Small intestine (tissue), 7 donors: ENCODE measurements at regions not wholly inside any gene's neighbourhood (a gene's known extent, or its start where the extent isn't known, plus 50 kb on each side); places are given as distances from the start of the nearest gene placed in this dataset.

ENCODE experiments used
- DNase-seq, 2 donors: peaks; one replicate each; pipeline versions ENCODE4 v3.0.0 to v3.0.0-alpha.2; 2013
- FAIRE-seq: peaks from 2 replicates; lab custom pipeline; 2012; peaks lifted over from hg19 to GRCh38; lab: Jason Lieb, UNC
- H3K27ac ChIP-seq, 3 donors: one replicate each; pipeline ENCODE4 v1.5.1; 2013; ENCODE audit warnings: low read length in 2 of 3, mild to moderate bottlenecking in 2 of 3, control low read depth in 1 of 3, inconsistent platforms in 1 of 3, low read depth in 1 of 3, moderate library complexity in 1 of 3
- H3K27me3 ChIP-seq, 3 donors: one replicate each; pipeline ENCODE4 v1.6.1; 2013; ENCODE audit warnings: low read length in 3 of 3, inconsistent platforms in 1 of 3; ENCODE audit not compliant: control insufficient read depth in 3 of 3, insufficient read depth in 3 of 3
- H3K36me3 ChIP-seq, 3 donors: one replicate each; pipeline ENCODE4 v1.6.1; 2013; ENCODE audit warnings: low read length in 3 of 3, inconsistent platforms in 1 of 3, low read depth in 1 of 3, mild to moderate bottlenecking in 1 of 3, moderate library complexity in 1 of 3; ENCODE audit not compliant: control insufficient read depth in 3 of 3, insufficient read depth in 2 of 3
- H3K4me1 ChIP-seq, 3 donors: one replicate each; pipeline ENCODE4 v1.6.1; 2013; ENCODE audit warnings: low read length in 2 of 3, inconsistent platforms in 1 of 3, low read depth in 1 of 3, mild to moderate bottlenecking in 1 of 3, moderate library complexity in 1 of 3; ENCODE audit not compliant: control insufficient read depth in 3 of 3, insufficient read depth in 2 of 3
- H3K4me3 ChIP-seq, 3 donors: one replicate each; pipeline ENCODE4 v1.5.1; 2013; ENCODE audit warnings: low read length in 3 of 3, control low read depth in 1 of 3, inconsistent platforms in 1 of 3, low read depth in 1 of 3, mild to moderate bottlenecking in 1 of 3, moderate library complexity in 1 of 3
- H3K9me3 ChIP-seq, 2 donors: one replicate each; pipeline ENCODE4 v1.6.1; 2013; ENCODE audit warnings: low read depth in 1 of 2, low read length in 1 of 2; ENCODE audit not compliant: control insufficient read depth in 2 of 2, insufficient read depth in 1 of 2
- WGBS, 3 donors: extraction: QIAGEN DNeasy Blood & Tissue Kit; methylation state at CpG; one replicate each; pipeline ENCODE4 v1.1.7; 2013; 5-methylcytosine and 5-hydroxymethylcytosine counted together
- donor health status: healthy with polysubstance abuse.
- donor health status: control.
- donor health status: control.
- donor health status: Bipolar disorder and iron deficiency.
- donor health status: healthy.

DNA sequence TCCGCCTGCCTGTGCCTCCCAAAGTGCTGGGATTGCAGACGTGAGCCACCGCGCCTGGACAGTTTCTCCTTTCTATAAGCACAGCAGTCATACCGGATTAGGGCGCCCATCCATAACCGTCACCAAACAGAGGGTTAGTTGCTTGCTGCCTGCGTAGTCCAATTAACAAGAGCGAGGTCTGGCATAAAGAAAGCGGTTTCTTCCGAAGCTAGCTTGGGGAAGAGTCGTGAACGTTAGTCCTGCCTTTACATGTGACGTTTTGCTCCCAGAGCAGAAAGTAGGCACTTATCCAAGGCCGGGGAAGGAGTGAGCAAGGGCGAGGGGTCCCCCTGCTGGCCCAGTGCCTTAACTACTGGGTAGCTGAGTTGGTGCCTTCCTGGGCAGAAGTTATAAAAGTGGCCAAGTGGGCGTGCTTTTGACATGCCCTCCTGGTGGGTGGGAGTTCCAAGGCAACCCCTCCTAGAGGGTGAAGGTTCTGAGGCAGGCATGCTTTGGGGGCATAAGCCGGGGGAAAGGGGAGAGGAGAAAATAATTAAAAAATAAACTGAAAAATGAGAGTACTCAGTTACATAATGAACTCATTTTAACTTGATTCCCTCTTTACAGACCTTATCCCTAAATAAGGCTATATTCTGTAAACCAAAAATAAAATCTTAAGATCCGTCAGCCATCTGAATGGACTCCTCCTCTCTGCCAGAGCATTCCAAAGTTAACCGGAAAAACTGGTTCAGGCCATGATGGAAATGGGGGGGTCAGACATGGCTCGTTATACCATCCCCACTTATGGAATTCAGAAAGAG is 88.0 kb downstream of the FAM217A start:
- 21 to 30% (median 29%) methylated on average over 21 of the region's 21 CpGs for WGBS, 3 donors
- Histone ChIP-seq H3K4me1 (peaks cover 0 to 18% (median 0%) of the 10 kb centered on the region in 3 donors), H3K27ac (no peak overlapping the region), H3K27me3 (no peaks in the 10 kb centered on the region), H3K9me3 (no peaks in the 10 kb centered on the region), H3K36me3 (no peaks in the 10 kb centered on the region), H3K4me3 (peak overlapping the region in 1 of 3 donors; percentile 26)
- DNase-seq (peak; percentile 85 to 90), FAIRE-seq (no peak)

DNA sequence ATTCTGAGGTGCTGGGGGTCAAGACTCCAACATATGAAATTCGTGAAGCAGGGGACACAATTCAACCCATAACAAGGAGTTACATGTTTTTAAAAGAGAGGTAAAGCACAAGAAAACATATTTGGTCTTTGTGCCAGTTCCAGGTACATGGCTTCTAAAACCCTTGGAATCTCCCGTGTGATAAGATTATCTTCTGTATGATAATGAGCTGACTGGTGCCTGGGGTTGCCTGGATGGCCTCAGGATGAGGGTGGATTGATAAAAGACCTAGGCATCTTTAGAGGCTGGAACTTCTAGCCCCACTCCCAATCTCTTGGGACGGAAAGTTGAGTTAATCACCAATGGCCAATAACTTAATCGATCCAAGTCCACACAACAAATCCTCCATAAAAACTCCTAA is 87.0 kb downstream of the FAM217A start:
- FAIRE-seq (no peak), DNase-seq (no peak)
- Histone ChIP-seq H3K9me3 (no peaks in the 10 kb centered on the region), H3K4me3 (no peak overlapping the region), H3K36me3 (no peaks in the 10 kb centered on the region), H3K27me3 (no peaks in the 10 kb centered on the region), H3K27ac (no peak overlapping the region), H3K4me1 (peaks cover 0 to 12% (median 0%) of the 10 kb centered on the region in 3 donors)
- WGBS, 3 donors, result 63 to 78% (median 64%) methylated on average over 4 of the region's 4 CpGs

DNA sequence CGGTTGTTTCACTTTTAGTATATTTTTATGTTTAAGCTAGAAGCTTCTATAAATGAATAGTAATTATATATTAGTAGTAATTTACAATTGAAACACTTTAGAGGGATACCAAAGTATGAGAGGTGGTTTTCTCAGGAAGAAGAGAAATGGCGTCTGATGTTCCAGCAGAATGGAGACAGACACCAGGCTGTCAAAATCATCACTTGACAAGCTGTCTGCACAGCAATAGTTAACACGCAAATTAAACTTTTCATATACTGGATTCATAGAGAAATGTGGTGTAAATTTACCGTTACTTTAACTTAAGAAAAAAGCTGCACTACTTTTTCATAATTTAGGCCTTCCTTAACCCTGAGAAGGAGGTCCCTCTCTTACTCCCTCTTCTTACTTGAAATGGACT is 82.6 kb downstream of the FAM217A start:
- no peaks in the 10 kb centered on the region for H3K36me3 ChIP-seq
- FAIRE-seq, result no peak
- no peaks in the 10 kb centered on the region for H3K9me3 ChIP-seq
- WGBS, 3 donors, result 93 to 98% (median 97%) methylated on average over 4 of the region's 4 CpGs
- no peak for DNase-seq
- no peak overlapping the region for H3K4me3 ChIP-seq
- no peak overlapping the region for H3K27ac ChIP-seq
- H3K27me3 ChIP-seq, result no peaks in the 10 kb centered on the region
- peaks cover 0 to 5% (median 0%) of the 10 kb centered on the region in 3 donors for H3K4me1 ChIP-seq

DNA sequence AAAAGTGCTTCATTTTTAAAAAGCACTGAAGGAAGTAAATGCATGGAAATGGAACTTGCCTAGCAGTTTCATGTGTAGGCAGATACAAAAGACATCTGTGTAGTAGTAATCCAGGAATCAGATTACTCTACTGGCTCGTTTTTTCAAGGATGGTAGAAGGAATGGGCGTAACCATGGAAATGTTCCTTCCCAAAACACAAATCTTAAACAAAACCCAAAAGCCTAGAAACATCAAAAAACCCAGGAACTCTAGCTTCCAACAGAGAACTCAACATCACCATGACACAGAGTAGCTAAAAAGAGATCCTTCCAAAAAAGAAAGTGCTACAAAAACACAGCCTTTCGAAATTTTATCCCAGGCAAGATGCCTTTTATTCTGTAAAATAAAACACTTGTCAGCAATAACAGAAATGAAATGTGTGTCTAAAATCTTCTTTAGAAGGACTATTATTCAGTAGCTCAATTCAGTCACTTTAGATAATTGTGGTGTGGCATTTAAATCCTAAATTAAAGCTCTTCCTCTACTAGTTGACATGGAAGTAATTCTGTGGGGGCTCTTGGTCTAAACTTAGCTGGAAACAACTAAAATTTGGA is 81.7 kb downstream of the FAM217A start:
- DNase-seq, result no peak
- 56 to 76% (median 74%) methylated on average over 3 of the region's 3 CpGs for WGBS, 3 donors
- no peak for FAIRE-seq
- H3K27ac ChIP-seq, result no peak overlapping the region
- H3K36me3 ChIP-seq, result no peaks in the 10 kb centered on the region
- no peak overlapping the region for H3K4me3 ChIP-seq
- no peaks in the 10 kb centered on the region for H3K27me3 ChIP-seq
- H3K9me3 ChIP-seq, result no peaks in the 10 kb centered on the region
- no peaks in the 10 kb centered on the region for H3K4me1 ChIP-seq

DNA sequence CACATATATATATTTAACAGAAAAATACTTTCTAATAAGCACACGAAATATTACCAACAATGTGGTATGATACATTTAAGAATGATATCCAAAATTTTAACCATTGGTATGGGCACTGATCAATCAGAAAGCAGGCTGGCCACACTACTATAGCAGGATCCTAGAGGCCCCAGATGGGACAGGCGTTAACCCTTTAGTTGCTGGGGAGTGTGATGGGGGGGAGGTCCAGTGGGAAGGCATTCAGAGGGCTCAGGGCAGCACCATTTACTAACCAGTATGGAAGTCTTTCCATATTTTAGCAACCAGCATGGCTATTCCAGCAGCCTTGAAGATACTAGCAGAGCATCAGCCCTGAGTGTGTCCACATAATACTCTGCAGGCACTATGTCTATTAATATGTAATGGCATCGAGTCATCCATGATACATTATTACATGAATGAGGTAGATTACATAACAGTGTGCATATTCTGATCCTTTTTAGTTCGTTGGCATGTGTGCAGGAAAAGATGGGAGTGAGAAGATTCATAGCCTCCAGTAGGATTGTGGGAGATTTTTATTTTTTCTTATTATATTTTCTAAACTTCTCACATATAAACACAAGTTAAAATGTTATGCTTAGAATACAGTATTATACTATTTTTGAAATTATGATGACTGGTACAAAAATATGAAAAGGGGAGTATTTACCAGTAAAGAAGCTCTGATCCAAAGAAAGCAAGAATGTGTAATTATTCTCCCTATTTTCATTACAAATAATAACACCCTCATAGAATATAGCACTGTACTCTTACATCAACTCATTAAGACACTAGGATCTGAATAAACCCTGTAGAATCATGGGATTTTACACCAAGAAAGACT is 78.9 kb downstream of the FAM217A start:
- Histone ChIP-seq H3K36me3 (peaks cover 0 to 3% (median 0%) of the 10 kb centered on the region in 3 donors), H3K4me3 (no peak overlapping the region), H3K4me1 (no peaks in the 10 kb centered on the region), H3K9me3 (no peaks in the 10 kb centered on the region), H3K27ac (no peak overlapping the region), H3K27me3 (no peaks in the 10 kb centered on the region)
- FAIRE-seq (no peak), DNase-seq (no peak)
- 85 to 89% (median 88%) methylated on average over 4 of the region's 4 CpGs for WGBS, 3 donors

DNA sequence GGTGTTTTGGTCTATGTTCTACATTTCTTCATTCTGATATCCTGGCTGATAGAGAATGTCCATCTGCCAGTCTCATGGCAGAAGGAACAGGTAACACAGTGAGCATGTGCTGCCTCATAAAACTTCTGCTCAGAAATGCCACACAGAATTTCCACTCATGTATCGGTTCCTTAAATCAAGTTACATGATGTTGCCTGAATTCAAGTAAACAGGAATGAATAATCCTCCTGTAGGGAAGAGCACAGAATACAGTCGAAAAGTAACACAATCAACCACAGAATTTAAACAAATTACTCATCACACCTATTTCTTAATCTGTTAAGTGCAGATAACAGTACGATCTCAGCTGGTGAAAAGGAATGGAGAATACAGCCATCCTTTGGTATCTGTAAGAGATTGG is 74.7 kb downstream of the FAM217A start:
- FAIRE-seq, result no peak
- H3K27me3 ChIP-seq, result no peaks in the 10 kb centered on the region

DNA sequence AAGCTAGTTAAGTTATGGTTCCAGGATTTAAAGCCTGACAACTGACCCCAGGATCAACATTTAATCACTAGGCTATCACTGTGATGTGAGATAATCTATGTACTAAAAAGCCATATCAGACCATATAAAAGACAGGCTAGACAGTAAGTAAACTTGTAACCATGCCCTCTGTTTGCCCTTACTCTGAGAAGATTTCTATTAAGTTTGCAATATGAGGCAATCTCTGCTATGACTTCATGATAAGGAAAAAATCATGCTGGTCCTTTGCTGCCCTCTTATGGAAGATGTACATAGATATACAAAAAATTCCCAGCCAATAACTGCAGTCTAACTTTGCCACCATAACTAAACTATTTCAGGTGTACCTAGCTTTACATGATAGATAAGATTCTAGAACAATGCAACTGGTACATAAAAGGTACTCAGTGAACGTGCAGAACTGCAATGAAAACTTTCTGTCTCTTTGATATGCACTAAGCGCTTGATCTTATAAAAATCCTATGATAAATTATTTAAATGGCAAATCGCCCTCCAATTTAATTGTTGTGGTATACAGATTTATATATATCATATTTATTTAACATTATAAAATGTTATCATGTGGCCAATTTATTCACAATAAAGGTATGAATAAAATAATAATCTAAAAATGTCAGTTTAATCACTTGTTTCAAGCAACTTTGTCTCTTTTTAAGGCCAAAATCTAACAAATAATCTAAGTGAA is 70.5 kb downstream of the FAM217A start:
- H3K9me3 ChIP-seq, result no peaks in the 10 kb centered on the region
- H3K27me3 ChIP-seq, result no peaks in the 10 kb centered on the region
- H3K27ac ChIP-seq, result peak overlapping the region in 1 of 3 donors; percentile 49
- 69 to 74% (median 71%) methylated on average over 3 of the region's 3 CpGs for WGBS, 3 donors
- DNase-seq (peak; percentile 80 to 86), FAIRE-seq (no peak)
- H3K36me3 ChIP-seq, result peaks cover 0 to 4% (median 0%) of the 10 kb centered on the region in 3 donors
- peaks cover 0 to 11% (median 2%) of the 10 kb centered on the region in 3 donors for H3K4me1 ChIP-seq
- H3K4me3 ChIP-seq, result no peak overlapping the region

More for the DNA sequence above, 74.7 kb downstream of the FAM217A start:
- no peak for DNase-seq
- Histone ChIP-seq H3K36me3 (peaks cover 0 to 3% (median 0%) of the 10 kb centered on the region in 3 donors), H3K9me3 (no peaks in the 10 kb centered on the region), H3K4me1 (peaks cover 0 to 11% (median 0%) of the 10 kb centered on the region in 3 donors), H3K4me3 (no peak overlapping the region), H3K27ac (no peak overlapping the region)
- WGBS, 3 donors, result 70 to 74% (median 71%) methylated on average over 3 of the region's 3 CpGs
